ENCODE measurements at regions not wholly inside any gene's neighbourhood (a gene's known extent, or its start where the extent isn't known, plus 50 kb on each side); places are given as distances from the start of the nearest gene placed in this dataset.

DNA sequence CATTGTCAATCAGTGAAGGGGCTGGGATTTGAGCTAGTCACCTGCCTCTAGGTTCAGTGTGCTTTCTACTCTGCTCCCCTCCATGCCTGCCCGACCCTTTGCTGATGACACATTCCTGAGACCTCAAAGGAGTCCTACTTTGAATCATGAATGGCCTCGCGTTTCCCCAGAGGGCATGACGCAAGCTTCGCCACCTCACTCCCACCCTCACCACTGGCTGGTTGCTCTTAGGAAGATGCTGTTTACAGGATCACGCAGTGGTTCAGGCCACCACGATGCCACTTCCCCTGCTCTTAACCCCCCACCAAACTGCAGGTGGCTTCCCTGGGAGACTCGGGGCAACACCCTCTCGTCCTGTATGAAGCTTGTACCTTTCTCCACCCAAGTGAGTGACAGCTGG lies 62.9 kb upstream of the B3GAT1 start:
- no peak for DNase-seq (ENCODE audit: low read depth in 2 of 3, low spot score in 1 of 3)

DNA sequence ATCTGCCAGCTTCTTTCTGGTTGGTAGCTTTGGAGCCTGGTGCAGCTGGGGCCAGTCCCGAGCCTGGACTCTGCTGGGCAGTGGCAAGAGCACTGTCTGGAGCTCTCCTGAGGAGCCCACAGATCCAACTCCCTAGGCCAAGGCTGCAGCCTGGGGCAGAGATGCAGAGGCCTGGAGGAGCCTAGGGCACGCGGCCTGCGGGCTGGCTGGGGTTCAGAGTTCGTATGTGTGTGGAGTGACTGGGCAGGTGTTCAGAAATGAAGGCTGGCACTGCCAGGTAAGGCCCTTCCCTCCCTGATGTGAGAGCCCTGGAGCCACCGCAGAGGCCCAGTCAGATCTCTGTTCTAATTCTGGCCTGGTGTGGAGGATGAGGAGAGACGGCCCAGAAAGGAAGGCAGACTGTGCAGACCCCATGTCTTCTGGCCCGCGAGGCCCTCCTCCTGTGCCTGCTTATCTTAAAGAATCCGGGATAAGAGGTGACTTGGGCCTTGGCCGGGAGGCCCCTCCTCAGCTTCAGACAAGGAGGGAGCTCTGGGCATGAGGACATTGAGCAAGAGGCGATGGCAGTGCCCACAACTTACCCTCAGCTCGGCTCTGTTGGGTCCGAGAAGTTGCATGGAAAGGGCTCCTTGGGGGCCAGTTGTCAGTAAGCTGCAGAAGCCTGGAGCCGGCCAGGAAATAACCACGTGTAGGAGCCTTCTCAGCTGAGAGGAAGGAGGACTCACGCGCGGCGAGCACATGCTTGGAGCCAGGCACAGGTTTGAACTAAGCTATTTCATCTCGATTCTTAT lies 62.2 kb upstream of the B3GAT1 start:
- DNase-seq (ENCODE audit: low read depth in 2 of 3, low spot score in 1 of 3): no peak

DNA sequence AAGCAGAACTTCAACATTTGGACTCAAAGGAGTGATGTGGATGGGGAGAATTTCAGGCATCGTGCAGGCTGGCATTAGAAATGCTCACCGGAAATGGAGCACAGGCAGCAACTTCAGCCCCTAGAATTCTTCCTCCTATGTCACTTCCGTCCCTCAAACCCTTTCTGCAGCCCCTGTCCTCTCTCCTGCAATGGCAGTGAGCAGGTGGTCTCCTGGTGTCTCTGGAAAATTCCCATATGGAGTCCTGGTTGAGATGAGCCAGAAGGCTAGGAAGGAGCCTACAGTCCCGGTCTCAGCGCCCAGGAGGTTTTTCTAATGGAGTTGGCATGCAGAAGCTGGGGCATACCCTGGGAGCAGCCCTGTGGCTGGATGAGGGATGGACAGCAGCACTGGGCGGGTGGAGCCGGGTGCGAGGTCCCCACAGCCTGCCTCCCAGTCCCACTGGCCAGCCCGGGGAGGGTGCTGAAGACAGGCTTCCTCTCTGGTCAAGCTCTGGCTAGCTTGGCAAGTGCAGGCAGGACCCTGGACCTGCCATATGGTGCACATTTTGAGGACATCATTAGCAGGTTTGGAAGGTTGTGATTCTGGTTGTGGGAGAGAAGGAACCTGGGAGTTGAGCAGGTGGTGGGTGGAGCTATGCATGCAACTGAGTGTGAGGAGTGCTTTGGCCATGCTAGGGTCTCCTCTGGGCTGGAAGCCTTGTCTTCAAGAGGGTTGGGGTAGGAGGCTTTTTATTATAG lies 59.8 kb upstream of the B3GAT1 start:
- DNase-seq (ENCODE audit: low read depth in 2 of 3, low spot score in 1 of 3): no peak

DNA sequence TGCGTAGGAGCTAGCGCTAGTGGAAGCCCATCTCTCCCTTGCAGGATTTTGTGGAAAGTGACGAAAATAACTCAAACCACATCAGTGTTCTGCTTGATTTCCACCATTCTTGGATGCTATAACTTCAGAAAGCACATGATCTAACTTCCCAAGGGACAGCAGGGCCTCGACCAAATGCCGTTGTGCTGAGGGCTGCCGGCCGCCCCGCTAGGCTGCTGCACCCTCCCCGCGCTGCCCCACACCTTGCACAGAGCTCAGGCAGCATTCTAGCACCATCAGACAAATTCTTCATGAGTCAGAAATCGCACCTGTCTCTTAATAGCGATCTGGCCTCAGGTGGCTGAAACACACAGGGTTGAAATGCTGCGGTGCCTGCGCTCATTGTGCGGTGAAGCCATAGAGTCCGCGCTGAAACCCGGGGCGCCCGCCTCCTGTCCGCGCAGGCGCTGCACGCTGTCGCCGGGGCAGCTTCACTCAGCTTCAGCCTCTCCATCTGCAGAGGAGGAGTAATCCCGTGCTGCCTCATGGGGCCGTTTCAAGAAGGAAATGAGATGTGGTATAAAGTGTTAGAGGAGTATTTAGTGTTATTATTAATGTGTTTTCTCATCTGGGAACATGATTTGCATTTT lies 59.2 kb upstream of the B3GAT1 start:
- DNase-seq (ENCODE audit: low read depth in 2 of 3, low spot score in 1 of 3): no peak

DNA sequence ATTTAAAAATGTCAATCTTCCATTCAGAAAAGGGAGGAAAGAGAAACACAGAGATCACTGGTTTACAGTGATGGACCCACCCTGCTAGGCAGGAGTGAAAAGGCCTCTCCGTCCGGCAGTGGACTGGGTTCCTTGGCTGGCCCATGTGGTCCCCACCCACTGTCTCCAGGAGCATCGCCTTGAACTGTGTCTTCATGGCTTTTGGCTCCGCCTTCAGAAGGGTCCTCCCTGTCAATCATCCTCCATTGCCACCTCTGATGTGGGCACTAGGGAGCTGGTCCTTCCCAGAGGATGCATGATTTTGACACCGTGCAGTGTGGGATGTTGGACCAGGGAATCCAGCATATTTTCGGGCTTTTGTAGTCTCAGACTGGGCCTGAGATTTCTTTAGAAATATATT lies 58.2 kb upstream of the B3GAT1 start:
- DNase-seq (ENCODE audit: low read depth in 2 of 3, low spot score in 1 of 3): no peak

DNA sequence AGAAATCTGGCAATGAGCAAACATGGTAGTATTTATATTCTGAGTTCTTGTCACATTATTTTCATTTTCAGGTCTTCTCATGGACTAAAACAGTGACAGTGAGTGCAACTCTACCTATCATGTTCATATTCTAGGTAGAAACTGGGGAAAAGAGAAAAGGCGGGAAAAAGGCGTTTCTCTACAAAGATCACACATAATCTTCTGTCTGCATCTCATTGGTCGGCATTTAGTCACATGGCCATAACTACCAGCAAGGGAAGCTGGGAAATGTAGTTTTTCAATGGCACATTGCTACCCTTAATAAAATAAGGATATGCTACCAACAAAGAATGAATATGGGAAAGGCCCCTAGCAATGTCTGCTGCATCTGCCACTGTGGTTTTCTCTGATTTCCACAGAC lies 57.6 kb upstream of the B3GAT1 start:
- DNase-seq (ENCODE audit: low read depth in 2 of 3, low spot score in 1 of 3): no peak

DNA sequence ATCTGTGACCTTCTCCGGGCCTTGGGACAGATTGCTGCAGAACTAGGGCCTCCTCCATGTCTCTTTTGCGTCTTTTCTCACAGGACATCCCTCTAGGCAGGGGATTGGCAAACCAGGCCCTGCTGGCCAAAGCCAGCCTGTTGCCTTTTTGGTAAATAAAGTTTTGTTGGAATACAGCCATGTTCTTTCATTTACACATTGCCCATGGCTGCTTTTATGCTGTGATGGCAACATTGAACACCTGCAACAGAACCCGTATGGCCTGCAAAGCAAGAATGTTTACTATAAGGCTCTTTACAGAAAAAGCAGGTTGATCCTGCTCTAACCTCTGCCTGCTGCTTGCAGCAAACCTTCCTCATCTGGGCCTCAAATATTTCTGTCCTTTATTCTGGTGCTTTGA lies 56.8 kb upstream of the B3GAT1 start:
- DNase-seq (ENCODE audit: low read depth in 2 of 3, low spot score in 1 of 3): no peak

DNA sequence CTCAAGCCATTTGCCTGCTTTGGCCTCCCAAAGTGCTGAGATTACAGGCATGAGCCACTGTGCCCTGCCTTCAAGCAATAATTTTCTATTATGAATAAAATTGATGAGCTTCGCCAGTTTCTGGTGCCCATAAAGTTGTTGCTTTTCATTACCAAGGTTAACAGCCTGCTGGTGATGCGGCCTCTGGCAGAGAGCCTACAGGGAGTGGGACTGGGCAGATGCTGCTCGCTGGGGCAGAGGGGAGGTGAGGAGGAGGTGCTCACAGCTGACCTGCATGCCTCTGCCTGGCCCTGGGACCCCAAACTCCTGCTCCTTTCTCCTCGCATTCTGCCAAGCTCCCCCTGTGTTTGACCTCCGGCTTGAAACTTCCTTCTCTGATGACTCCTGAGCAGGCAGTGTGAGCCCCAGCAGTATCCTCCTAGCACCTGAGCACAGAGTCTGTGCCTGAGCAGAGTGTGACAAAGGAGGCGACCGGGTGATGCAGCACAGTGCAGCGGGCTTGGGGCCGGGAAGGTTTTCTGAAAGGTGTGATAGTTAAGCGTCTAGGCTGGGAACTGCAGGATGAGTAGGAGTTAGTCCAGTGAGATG lies 56.1 kb upstream of the B3GAT1 start:
- DNase-seq (ENCODE audit: low read depth in 2 of 3, low spot score in 1 of 3): no peak

DNA sequence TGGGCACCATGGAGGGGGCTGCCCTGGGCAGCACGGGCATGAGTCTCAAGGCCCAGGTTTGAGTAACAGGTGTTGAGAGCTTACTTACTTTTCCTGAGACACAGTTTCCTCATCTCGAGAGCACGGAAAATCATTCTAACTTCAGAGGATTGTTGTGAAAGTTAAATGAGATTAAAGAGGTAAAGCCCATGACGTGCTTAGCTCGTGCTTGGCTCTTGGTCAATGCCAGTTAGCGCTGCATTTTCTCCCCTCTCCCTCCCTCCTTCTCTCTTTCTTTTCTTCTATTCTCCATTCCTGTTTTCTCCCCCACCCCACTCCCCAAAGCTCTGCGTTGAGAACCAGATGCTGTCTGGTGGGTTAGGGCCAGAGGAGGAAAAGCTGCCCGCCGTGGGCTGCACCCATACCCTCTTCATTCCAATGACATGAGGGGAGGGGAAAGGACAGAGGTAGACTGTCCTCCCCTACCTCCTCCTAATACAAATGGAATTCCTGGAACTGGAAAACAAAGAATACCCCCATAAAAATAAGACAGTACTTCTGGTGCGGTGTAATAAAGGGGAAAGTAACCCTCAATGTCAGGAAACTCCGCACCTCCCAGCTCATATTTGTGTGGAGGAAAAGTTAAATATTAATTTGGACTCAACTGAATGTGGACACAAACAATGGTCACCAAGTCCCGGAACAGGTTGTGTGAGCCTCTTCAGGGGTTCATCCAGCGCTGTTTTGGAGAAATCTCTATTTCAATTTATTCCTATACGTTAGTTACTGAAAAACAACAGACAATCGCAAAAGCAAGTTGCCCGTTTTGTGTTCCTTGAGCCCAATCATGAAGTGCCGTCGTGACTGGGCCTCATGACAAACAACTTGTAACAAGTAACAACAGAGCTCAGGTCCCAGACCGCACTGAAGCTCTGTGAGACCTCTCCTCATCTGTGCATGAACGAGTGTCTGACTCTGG lies 54.8 kb upstream of the B3GAT1 start:
- DNase-seq (ENCODE audit: low read depth in 2 of 3, low spot score in 1 of 3): no peak

DNA sequence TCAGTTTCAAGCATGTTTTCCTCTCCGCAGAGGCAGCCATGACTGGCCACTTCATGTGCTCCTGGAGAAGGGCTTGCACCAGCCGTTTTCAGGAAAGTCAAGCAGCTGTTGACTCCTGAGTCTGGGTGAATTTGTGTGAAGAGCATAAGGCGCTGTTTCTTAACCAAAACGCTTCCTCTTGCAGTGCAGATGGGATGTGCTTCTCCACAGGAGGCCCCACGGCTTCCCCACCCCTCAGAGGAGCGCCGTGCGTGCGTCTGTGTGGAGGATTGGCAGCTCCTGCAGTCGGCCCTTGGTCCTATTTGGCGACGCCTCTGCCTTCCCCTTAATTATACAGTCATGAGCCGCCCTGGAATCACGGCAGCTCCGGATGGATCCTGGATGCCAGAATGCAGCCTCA lies 54.1 kb upstream of the B3GAT1 start:
- DNase-seq (ENCODE audit: low read depth in 2 of 3, low spot score in 1 of 3): no peak

DNA sequence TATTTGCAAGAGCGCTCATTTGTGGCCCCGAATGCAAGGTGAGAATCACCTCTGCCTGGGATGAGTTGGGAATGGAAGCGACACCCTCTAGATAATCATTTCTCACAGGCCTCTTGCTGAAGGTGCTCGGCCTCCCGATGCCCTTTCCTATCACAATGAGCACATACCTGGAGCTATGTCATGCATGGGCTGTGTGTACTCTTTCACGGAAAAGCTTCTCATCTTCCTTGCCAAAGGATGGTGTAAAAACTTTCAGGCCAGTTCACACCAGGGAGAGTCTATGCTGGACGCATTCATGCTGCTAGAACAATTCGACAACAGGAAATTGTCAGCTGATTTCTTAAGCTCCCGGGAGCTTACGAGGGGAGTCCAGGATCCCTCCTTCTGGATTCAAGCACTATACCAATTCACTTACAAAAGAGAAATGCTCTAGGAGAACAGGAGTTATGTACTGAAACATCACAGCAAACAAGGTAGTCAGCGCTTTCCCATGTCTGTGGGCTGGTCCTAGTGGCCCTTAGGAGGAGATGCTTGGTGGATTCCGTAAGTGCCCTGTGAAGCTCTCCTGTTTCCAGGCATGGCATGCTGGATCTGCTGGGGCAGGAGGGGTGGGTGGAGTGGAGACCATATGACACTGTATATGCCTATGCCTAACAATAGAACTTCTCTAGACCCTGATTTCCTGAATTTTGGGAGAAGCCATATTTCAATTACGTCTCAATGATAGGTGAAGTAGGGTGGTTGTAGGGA lies 53.1 kb upstream of the B3GAT1 start:
- DNase-seq (ENCODE audit: low read depth in 2 of 3, low spot score in 1 of 3): no peak

DNA sequence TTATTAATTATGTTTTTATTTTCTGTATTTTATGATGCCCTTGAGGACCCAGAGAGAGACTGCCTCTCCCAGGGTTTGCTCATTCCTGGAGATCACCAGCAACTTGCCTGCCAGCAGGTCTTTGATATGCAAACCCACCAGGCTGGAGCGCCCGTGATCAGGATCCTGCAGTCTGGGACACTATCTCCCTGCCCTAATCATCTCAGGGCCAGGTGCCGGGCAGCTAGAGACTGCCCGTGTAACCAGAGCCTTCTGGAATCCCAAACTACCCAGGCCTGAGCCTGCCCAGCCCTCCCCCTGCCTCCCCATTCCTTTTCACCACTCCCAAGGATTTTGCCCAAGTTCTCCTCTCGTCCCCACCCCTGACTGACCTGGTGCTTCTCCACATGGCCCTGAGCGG lies 52.2 kb upstream of the B3GAT1 start:
- DNase-seq (ENCODE audit: low read depth in 2 of 3, low spot score in 1 of 3): no peak

DNA sequence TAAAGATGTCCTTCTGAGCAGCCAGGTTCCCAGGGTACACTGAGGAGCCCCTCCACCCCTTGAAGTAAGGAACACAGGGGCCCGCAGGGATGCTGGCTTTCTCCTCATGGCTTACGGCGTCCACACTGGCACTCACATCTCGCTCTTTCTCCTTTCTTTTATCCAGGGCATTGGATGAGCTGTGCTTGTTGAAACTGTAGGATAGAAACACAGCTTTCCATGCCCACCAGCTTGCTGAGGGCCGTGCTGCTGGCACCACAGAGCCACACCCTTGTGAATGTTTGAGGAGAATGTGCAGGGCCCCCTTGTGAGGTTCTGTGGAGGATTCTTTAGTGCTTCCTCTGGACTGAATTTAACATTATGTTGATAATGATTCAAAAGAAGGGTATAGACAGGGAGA lies 51.7 kb upstream of the B3GAT1 start:
- DNase-seq (ENCODE audit: low read depth in 2 of 3, low spot score in 1 of 3): no peak

Measured in stimulated activated CD4-positive, alpha-beta T cell treated with anti-CD3 and anti-CD28 coated beads, Interleukin-12 subunit alpha, Interleukin-12 subunit beta, amount 100 ng/mL, for 48 hours (primary cell).